ENCODE measurements at regions not wholly inside any gene's neighbourhood (a gene's known extent, or its start where the extent isn't known, plus 50 kb on each side); places are given as distances from the start of the nearest gene placed in this dataset.

DNA sequence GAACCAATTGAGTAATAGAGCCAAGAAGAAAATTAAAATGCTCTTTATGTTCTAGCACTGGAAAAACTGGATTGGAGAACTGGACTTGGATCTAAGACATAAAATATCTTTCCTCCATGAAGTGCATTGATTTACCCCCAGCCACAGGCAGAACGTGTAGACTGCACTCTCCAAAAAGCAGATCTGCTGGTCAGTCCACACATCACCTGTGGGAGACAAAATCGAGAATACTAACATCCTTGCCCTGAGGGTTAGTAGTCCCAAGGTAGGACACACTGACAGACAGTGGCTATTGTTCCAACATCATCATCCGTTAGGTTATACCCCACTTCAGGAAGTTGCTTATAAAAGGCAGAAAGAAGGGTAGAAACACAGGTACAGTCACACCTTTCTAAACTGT is 257.1 kb upstream of the STT3B start:
- no peaks in the 10 kb centered on the region for H3K36me3 ChIP-seq (ENCODE audit: low read depth)
- H3K9me2 ChIP-seq (ENCODE audit: insufficient read depth) = no peaks in the 10 kb centered on the region
- no peaks in the 10 kb centered on the region for H3K79me2 ChIP-seq (ENCODE audit: insufficient read depth)
- no peak for DNase-seq
- 0 out of 2 replicates have a peak overlapping the region, but pooled peaks have one; percentile 14 for H2AFZ ChIP-seq
- H3K4me3 ChIP-seq = peak overlapping the region; percentile 43
- H3K27ac ChIP-seq = peak overlapping the region; percentile 85
- H3K9me3 ChIP-seq (ENCODE audit: low read depth) = no peaks in the 10 kb centered on the region
- peak overlapping the region; percentile 50; the same call in 1 of the 2 replicates for H3K9ac ChIP-seq
- peaks cover 35% of the 10 kb centered on the region for H3F3A ChIP-seq (ENCODE audit: insufficient read depth)
- H3K27me3 ChIP-seq (replicated peaks; ENCODE audit: insufficient read depth) = no peaks in the 10 kb centered on the region
- peak overlapping the region; percentile 88 for H3K4me2 ChIP-seq (ENCODE audit: unreplicated experiment)
- peaks cover 37% of the 10 kb centered on the region for H3K4me1 ChIP-seq (ENCODE audit: insufficient read depth)
- TF ChIP-seq EZH2phosphoT487 (IDR thresholded peaks at IDR 0.05; ENCODE audit: insufficient read depth, low read depth) (no peak), EZH2 (IDR thresholded peaks at IDR 0.05; ENCODE audit: insufficient read depth, poor library complexity, severe bottlenecking) (no peak)
- in situ Hi-C loops (cut with MboI) = no loop called here
- no peaks in the 10 kb centered on the region for H4K20me1 ChIP-seq (ENCODE audit: insufficient read depth)
- 68 to 71% methylated on average over 3 of the region's 3 CpGs for WGBS, 2 experiments (ENCODE audit: low coverage in 1 of 2, low lambda C conversion rate in 2 of 2, missing lambda C conversion rate in 2 of 2)

DNA sequence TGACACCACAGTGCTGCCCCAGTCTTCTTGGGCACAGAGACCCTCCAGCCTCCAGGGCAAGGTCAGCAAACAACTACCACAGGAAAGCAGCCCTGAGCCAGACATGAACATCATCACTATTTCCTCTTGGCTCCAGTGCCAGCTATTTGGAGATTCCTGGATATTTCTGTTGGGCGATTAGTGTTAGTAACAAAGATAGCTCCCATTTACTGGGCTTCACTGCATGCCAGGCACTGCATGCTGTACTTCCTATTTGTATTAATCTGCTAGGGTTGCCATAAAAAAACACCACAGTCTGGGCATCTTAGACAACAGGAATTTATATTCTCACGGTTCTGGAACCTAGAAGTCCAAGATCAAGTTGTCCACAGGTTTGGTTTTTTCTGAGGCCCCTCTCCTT is 255.1 kb upstream of the STT3B start:
- H3K9ac ChIP-seq = no peak overlapping the region

DNA sequence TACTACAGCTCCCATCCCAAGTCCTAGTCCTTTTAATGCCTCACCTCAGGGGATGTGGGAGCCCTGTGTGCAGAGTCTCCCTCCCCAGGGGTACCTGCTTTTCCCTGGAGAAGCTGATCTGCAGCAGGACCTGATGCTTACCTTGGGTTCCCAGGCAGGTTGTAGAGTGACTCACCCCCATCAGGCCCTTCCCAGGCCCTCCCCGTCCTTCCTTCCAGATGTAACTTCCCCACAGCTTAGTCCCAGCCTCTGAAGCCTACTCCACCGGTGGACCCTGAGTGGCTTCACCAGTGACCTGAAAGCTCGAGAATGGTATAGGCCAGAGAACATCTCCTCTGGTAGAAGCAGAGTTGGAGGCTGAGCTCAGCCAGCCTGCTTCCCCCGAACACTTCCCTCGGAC is 254.2 kb upstream of the STT3B start:
- Histone ChIP-seq H3K9me3 (ENCODE audit: low read depth) (no peaks in the 10 kb centered on the region), H3K27ac (no peak overlapping the region), H3K9ac (no peak overlapping the region), H4K20me1 (ENCODE audit: insufficient read depth) (no peaks in the 10 kb centered on the region), H3K36me3 (ENCODE audit: low read depth) (no peaks in the 10 kb centered on the region), H3K9me2 (ENCODE audit: insufficient read depth) (no peaks in the 10 kb centered on the region), H2AFZ (no peak overlapping the region), H3K4me1 (ENCODE audit: insufficient read depth) (peaks cover 37% of the 10 kb centered on the region), H3K79me2 (ENCODE audit: insufficient read depth) (no peaks in the 10 kb centered on the region), H3K4me3 (no peak overlapping the region), H3F3A (ENCODE audit: insufficient read depth) (peaks cover 35% of the 10 kb centered on the region), H3K4me2 (ENCODE audit: unreplicated experiment) (no peak overlapping the region), H3K27me3 (replicated peaks; ENCODE audit: insufficient read depth) (no peaks in the 10 kb centered on the region)
- TF ChIP-seq EZH2 (IDR thresholded peaks at IDR 0.05; ENCODE audit: insufficient read depth, poor library complexity, severe bottlenecking) (no peak), EZH2phosphoT487 (IDR thresholded peaks at IDR 0.05; ENCODE audit: insufficient read depth, low read depth) (no peak)
- 96% methylated on average over 5 of the region's 5 CpGs for WGBS, 2 experiments (ENCODE audit: low coverage in 1 of 2, low lambda C conversion rate in 2 of 2, missing lambda C conversion rate in 2 of 2)
- DNase-seq = no peak
- in situ Hi-C loops (cut with MboI) = no loop called here

More for the DNA sequence above, 255.1 kb upstream of the STT3B start:
- Histone ChIP-seq H3K9me3 (ENCODE audit: low read depth) (no peaks in the 10 kb centered on the region), H3K27me3 (replicated peaks; ENCODE audit: insufficient read depth) (no peaks in the 10 kb centered on the region), H3K4me2 (ENCODE audit: unreplicated experiment) (peak overlapping the region; percentile 41), H3K79me2 (ENCODE audit: insufficient read depth) (no peaks in the 10 kb centered on the region), H3K4me1 (ENCODE audit: insufficient read depth) (peaks cover 37% of the 10 kb centered on the region), H2AFZ (0 out of 2 replicates have a peak overlapping the region, but pooled peaks have one; percentile 30), H3K27ac (no peak overlapping the region), H3K9me2 (ENCODE audit: insufficient read depth) (no peaks in the 10 kb centered on the region), H4K20me1 (ENCODE audit: insufficient read depth) (no peaks in the 10 kb centered on the region), H3K36me3 (ENCODE audit: low read depth) (no peaks in the 10 kb centered on the region), H3K4me3 (no peak overlapping the region), H3F3A (ENCODE audit: insufficient read depth) (peaks cover 35% of the 10 kb centered on the region)
- in situ Hi-C loops (cut with MboI) = no loop called here
- TF ChIP-seq EZH2 (IDR thresholded peaks at IDR 0.05; ENCODE audit: insufficient read depth, poor library complexity, severe bottlenecking) (no peak), EZH2phosphoT487 (IDR thresholded peaks at IDR 0.05; ENCODE audit: insufficient read depth, low read depth) (no peak)
- 35 to 38% methylated on average over 2 of the region's 2 CpGs for WGBS, 2 experiments (ENCODE audit: low coverage in 1 of 2, low lambda C conversion rate in 2 of 2, missing lambda C conversion rate in 2 of 2)
- DNase-seq = peak; percentile 64

DNA sequence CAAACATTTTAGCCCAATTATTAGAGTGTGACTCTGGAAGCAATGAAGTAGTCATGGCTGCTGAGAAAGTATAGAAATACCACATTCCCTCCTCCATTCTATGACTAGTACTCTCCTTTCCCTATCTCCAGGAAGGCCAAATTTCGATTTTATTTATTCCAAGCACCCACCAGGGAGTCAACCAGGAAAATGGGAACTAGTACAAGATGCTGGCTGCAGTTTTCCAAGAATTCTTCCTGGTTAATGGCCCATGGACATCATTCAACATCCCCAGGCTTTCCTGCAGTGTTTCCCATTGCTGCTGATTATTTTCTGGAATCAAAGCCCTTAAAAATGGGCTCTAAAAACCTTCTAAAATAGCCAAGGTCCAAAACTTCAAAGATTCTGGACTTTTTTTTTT is 247.9 kb upstream of the STT3B start:
- 0% methylated on average over 1 of the region's 1 CpG for WGBS, 2 experiments (ENCODE audit: low coverage in 1 of 2, low lambda C conversion rate in 2 of 2, missing lambda C conversion rate in 2 of 2)
- Histone ChIP-seq H2AFZ (no peak overlapping the region), H3K4me3 (no peak overlapping the region), H3K27me3 (replicated peaks; ENCODE audit: insufficient read depth) (no peaks in the 10 kb centered on the region), H3K4me2 (ENCODE audit: unreplicated experiment) (no peak overlapping the region), H3K4me1 (ENCODE audit: insufficient read depth) (peaks cover 5% of the 10 kb centered on the region; the same call in 1 of the 2 replicates), H3K9me3 (ENCODE audit: low read depth) (no peaks in the 10 kb centered on the region), H3K27ac (no peak overlapping the region), H3K9me2 (ENCODE audit: insufficient read depth) (no peaks in the 10 kb centered on the region), H4K20me1 (ENCODE audit: insufficient read depth) (no peaks in the 10 kb centered on the region), H3K36me3 (ENCODE audit: low read depth) (no peaks in the 10 kb centered on the region), H3K9ac (no peak overlapping the region), H3K79me2 (ENCODE audit: insufficient read depth) (no peaks in the 10 kb centered on the region), H3F3A (ENCODE audit: insufficient read depth) (0 out of 2 replicates have a peak, but pooled peaks cover 7% of the 10 kb centered on the region)
- DNase-seq = no peak
- TF ChIP-seq EZH2 (IDR thresholded peaks at IDR 0.05; ENCODE audit: insufficient read depth, poor library complexity, severe bottlenecking) = no peak
- TF ChIP-seq EZH2phosphoT487 (IDR thresholded peaks at IDR 0.05; ENCODE audit: insufficient read depth, low read depth) = no peak
- in situ Hi-C loops (cut with MboI) = no loop called here

Measured in GM23248 (cell line).